Anterior cingulate cortex (tissue), 58 donors: ENCODE measurements at regions not wholly inside any gene's neighbourhood (a gene's known extent, or its start where the extent isn't known, plus 50 kb on each side); places are given as distances from the start of the nearest gene placed in this dataset.

Experiments
- DNase-seq, 58 donors: peaks; one replicate each; lab custom pipeline; 2025; lab: John Stamatoyannopoulos, UW

- no peak for DNase-seq
Observed at GRCh38 chr7:42468471-42468870, 231.5 kb upstream of the GLI3 start.

- no peak for DNase-seq
Observed at GRCh38 chr7:42461537-42461936, 224.5 kb upstream of the GLI3 start.

- no peak for DNase-seq
Observed at GRCh38 chr7:42460933-42461332, 223.9 kb upstream of the GLI3 start.

GRCh38 chr7:42460148-42460547, 223.1 kb upstream of the GLI3 start:
- DNase-seq: no peak

GRCh38 chr7:42457663-42458062, 220.7 kb upstream of the GLI3 start:
- DNase-seq: no peak

GRCh38 chr7:42456756-42457276, 219.8 kb upstream of the GLI3 start:
- DNase-seq: no peak

- DNase-seq: no peak
Observed at GRCh38 chr7:42456267-42456666, 219.3 kb upstream of the GLI3 start.

- DNase-seq: no peak
Observed at GRCh38 chr7:42453931-42454361, 216.9 kb upstream of the GLI3 start.

- no peak for DNase-seq
Observed at GRCh38 chr7:42452356-42452755, 215.3 kb upstream of the GLI3 start.

- DNase-seq: no peak
Observed at GRCh38 chr7:42449431-42449830, 212.4 kb upstream of the GLI3 start.

- no peak for DNase-seq
Observed at GRCh38 chr7:42448901-42449300, 211.9 kb upstream of the GLI3 start.

- DNase-seq: no peak
Observed at GRCh38 chr7:42445691-42446090, 208.7 kb upstream of the GLI3 start.

- no peak for DNase-seq
Observed at GRCh38 chr7:42440951-42441350, 203.9 kb upstream of the GLI3 start.

GRCh38 chr7:42432644-42433043, 195.6 kb upstream of the GLI3 start:
- no peak for DNase-seq

- DNase-seq: no peak
Observed at GRCh38 chr7:42431873-42432272, 194.9 kb upstream of the GLI3 start.

GRCh38 chr7:42429339-42429738, 192.3 kb upstream of the GLI3 start:
- no peak for DNase-seq

- DNase-seq: no peak
Observed at GRCh38 chr7:42426163-42426562, 189.2 kb upstream of the GLI3 start.

GRCh38 chr7:42414941-42415505, 178.0 kb upstream of the GLI3 start:
- DNase-seq: no peak

GRCh38 chr7:42414028-42414427, 177.0 kb upstream of the GLI3 start:
- no peak for DNase-seq

- DNase-seq: no peak
Observed at GRCh38 chr7:42409296-42409695, 172.3 kb upstream of the GLI3 start.

- no peak for DNase-seq
Observed at GRCh38 chr7:42407833-42408232, 170.8 kb upstream of the GLI3 start.

GRCh38 chr7:42407021-42407710, 170.2 kb upstream of the GLI3 start:
- no peak for DNase-seq
